ENCODE measurements at regions not wholly inside any gene's neighbourhood (a gene's known extent, or its start where the extent isn't known, plus 50 kb on each side); places are given as distances from the start of the nearest gene placed in this dataset.

DNA sequence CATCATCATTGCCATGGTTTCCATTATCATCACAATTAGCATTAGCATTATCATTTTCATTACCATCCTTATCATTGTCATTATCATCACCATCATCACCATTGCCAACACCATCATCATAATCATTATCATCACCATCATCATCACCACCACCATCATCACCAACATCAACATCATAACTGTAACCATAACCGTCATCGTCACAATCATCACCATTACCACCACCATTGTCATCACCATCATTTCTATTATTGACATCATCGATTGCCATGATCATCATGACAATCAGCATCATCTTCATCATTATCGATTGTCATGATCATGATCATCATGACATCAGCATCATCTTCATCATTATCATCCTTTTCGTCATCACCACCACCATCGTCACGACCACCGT, 88.9 kb upstream of the MSX1 start:
- TF ChIP-seq NR2F1 (conservative IDR thresholded peaks at IDR 0.05) (no peak), SUZ12 (IDR thresholded peaks at IDR 0.05; ENCODE audit: unreplicated experiment) (no peak)

Data from GM12878 (cell line).